GF-D8 (cell line): ENCODE measurements at regions not wholly inside any gene's neighbourhood (a gene's known extent, or its start where the extent isn't known, plus 50 kb on each side); places are given as distances from the start of the nearest gene placed in this dataset.

Source experiments
- DNase-seq: peaks from one replicate; lab custom pipeline; 2025; lab: John Stamatoyannopoulos, UW

DNA sequence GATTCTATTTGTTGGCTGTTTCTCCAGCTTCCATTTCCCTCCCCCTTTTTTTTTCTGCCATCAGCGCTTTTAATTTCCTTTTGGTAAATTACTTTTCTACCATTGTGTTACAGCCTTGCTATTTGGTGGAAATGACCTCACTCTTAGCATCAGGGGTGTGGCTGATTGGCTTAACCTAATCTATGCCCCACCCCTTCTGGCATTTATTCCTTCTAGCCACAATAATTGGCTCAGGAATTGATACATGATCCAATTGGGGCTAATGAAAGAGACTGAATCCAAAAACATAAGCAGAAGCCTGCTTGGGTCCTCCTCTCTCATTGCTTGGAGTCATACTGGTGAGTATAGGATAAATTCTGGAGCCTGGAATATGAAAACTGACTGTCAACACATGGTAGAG, 402.4 kb upstream of the LRRC4C start:
- no peak for DNase-seq

DNA sequence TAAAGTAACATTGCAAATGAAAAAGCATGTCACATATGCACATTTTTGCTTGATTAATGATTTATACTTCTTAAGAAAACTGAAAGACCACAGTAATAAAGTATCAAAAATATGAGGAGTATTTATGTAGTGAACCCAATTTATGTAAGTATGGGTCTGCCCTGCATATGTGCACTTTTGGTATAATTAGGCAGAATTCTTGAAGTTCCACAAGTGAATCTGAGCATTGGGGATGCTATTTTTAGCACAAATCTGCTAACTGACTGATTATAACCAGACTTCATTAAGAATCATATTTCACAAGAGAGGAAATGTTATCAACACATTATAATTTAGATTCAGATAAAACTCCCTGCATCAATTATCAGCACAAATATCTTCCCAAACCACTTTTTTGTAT, 407.1 kb upstream of the LRRC4C start:
- DNase-seq = no peak

DNA sequence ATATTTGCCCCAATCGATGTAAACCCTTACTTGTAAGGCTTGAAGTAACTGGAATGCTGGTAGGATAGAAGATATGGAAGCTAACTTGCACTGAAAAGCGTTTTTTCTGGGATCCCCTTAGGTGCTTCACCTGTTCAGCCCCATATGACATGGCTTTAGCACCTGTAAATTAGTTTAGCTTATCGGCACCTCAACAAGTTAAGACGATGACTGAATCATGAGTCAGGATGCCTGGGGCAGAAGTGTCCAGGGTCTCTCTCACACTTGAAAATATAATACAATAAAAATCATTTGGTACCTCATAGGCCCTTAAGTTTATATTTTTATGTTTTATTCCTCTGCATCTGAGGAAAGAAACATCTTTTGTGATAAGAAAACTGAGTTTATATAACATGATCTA, 409.2 kb upstream of the LRRC4C start:
- no peak for DNase-seq

DNA sequence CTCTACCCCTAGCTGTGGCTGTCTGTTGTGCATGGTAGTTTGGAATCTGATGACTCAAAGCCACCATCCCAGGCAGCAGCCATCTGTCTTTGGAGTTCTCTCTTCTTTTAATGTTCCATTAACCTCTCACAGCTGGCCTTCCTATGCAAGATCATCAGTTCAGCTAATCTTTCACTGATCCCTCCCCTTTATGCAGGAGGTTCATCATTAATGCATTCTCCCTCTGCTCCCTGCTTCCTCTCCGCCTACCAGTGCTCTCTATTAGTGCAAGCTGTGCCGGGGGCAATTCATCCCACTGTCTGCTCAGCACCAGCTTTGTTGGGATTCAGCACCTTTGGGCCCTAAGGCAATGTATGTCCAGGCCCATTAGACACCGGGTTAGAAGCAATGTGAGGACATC, 413.0 kb upstream of the LRRC4C start:
- DNase-seq = no peak

DNA sequence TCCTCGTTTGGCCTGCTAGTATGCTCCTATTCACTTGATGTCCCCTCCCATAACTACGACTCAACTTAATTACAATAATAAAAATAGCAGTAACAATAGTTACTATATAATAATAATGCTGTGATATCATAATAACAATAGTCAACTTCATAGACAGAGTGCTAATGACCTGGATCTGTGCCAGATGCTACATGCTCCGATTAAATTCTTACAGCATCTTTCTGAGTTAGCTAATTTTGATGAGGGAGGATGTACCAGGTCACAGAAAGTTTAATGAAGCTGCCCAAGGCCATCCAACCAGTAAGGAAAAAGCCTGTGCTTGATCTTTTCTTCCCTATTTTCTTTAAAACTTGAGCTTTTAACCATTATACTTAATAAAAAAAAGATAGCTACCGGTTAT, 413.4 kb upstream of the LRRC4C start:
- no peak for DNase-seq

DNA sequence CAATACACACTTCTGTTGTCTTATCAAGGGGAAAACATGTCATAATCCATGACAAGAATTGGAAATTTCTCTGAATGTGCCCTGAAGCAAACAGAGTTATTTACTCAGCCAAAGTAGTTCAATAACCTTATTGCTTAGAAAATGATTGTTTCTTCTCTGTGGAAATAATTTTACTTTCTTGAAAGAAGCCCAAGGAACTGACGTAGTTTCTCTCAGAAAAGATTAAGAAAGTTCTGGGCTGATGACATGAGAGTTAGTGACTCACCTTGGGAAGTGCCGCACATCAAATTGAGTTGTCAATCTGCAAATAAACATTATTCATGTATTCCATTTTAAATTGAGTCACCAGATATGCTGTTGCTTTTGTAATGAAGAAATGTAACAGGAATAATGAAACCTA, 418.6 kb upstream of the LRRC4C start:
- no peak for DNase-seq

DNA sequence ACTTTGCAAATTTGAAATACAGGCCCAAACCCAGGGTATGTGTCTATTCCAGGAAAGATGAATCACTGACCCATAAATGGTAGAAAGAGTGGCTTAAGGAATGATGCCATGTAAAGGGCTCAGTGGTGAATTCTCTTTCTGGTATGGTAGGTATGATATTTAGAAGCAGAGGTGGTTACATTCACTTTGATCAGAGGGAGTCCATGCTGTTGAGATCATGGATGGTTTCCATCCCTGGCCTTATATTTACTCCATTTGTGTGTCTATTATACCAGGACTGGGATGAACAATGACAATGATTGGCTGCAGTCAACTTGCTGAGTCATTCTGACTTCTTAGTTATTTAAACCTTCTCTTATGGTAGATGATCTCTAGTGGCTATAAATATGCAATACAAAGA, 419.8 kb upstream of the LRRC4C start:
- DNase-seq = no peak

DNA sequence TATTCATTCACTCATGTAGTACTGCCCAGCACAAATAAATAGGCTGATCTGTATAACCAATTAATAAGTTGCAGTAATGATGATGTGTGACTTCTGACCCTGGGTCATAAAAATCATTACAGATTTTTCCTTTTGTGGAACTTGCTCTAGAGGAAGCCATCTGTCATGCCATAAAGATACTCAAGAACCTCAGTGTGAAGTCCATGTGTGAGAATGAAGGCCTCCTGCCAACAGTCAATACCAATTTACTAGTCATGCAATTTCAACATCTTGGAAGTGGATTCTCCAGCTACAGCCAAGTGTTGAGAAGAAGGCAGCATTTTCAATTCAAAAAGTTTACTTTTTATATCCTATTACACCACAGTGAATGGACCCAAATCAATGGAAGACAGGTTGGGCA, 435.6 kb upstream of the LRRC4C start:
- no peak for DNase-seq

DNA sequence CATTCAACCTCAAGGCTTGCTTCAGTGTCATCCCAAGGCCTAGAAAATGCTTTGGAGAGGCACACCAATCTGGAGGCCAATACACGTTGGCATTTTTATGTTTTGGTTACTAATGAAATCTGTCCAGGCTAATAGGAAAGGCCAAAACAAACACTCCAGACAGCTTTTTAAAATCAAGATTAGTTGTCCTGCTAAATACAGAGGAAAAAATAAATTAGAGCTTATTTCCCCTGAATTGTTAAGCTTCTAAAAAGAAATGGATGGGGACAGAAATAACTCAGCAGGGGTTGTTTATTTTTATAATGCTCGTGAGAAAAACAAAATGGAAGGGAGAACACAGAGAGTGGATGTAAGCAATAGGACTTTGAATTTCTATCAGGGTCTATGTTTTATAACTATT, 438.5 kb upstream of the LRRC4C start:
- no peak for DNase-seq

DNA sequence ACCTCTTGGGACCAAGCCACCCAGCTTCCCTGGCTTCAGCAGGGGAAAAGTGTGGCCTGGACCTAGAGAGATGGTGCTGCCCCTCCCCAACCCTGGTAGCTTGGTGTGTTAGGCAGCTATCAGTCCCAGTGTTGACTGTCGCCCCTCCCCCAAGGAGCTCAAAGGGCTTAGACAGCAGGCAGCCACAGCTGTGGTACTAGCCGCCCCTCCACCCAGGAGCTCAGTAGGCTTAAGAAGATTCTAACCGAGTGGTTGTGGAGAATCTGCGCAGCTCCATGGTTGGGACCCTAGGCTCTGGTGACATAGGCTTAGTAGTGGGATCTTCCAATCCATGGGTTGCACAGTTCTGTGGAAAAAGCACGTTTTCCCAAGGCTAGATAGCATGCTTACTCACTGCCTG, 458.4 kb upstream of the LRRC4C start:
- DNase-seq = no peak

DNA sequence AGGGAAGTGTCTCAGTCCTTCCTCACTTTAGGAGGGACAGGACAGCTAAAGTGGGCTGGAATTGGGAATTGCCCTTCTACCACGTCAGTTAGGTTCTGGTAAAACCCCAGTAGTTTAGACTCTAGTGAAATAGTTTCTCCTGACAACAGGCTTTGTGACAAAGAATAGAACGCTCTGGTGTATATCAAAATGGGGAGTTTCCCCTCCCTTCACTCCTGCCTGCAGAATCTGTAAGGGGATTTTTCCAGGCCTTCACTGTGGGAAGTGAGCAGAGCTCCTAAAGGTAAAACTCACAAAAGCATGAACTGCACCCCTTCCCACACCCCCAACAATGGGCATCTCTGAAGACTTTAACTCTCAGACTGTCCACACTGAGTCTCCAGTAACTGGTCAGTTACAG, 460.9 kb upstream of the LRRC4C start:
- DNase-seq = no peak

DNA sequence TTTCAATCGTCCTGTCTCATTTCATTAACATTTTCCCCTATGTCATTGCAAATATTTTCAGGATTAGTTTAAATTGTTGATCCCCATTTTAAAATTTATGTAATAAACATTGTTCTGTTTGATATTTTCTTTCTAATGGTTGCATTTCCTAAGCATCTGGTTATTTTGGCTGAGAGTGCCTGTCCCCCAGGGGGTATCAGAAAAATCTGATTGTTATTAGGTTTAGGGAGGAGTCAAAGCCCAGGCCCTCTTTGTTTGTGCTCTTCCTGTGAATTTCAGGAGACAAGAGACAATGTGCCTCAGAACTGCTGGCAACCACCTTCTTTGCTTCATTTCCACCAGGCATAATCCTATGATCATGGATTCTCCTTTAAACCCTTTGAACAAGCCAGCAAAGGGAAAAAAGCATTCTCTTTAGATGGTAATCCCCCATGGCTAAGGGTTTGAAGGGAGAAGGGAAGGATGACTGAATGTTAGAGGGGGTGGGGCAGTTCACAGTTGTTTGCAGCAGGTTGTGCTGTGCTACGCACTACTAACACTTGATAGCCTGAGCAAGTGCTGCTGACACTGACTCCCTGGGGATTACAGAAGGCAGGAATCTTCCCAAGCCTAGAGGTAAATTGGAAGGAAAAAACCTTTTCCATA, 462.4 kb upstream of the LRRC4C start:
- DNase-seq = no peak

DNA sequence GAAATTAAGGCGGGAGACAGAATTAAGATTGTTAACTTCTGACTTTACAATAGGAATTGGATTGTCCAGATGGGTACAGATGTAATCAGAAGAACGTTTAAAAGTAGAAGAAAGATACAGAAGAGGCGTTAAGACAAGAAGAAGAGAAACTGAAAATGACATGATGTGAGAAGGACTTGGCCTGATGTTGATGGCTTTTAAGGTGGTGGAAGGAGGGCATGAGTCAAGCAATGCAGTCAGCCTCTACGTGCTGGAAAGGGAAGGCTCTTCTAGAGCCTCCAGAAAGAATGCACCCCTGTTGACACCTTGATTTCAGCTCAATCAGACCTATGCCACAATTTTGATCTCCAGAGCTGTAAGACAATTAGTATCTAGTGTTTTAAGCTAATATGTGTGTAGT, 466.9 kb upstream of the LRRC4C start:
- DNase-seq = no peak

DNA sequence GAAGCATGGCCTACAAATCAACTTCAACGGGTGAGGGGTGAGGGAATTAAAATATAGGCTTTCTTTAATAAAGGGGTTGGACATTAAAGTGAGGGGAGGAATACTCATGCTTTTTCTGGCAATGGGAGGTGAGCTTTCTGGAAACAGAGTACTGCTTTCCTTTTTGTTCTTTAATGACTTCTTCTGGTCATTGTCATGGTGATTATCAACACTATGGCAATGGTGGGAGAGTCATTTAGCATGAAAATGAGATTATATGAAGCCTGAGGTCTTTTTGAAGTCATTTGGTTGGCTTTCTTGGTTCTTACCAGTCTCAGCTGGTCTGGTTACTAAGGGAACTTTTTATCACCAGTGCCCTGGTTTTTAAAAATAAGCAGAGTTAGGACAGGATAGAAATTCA, 475.8 kb upstream of the LRRC4C start:
- no peak for DNase-seq

DNA sequence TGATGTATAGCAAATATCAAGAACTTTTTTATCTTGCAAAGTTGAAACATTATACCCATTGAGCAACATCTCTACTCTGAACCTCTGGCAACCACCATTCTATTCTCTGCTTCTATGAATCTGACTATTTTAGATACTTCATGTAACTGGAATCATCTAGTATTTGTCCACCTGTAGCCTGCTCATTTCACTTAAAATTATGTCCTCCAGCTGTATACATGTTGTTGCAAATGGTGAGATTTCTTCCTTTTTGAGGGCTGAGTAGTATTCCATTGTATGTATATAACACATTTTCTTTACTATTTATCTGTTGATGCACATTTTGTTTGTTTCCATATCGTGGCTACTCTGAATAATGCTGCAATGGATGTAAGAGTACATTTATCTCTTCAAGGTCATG, 476.3 kb upstream of the LRRC4C start:
- DNase-seq = no peak

DNA sequence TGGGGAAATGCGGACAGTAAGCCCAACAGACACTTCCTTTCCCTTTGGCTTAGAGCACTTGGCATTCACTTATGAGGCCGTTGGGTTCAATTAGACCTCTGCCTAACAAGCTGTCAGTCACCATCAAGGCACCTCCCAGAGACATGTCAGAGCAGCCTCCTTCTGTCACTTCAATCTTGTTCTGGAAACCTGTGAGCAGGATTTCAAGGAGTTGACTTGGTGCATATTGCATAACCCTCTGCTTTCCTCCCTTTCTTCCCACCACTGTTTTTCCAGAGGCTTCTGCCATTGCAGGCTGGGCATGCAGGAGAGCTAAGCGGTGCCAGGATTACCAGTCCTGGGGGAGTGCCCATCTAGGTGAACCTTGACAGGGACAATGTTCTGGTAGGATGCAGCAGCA, 484.2 kb upstream of the LRRC4C start:
- DNase-seq = no peak

DNA sequence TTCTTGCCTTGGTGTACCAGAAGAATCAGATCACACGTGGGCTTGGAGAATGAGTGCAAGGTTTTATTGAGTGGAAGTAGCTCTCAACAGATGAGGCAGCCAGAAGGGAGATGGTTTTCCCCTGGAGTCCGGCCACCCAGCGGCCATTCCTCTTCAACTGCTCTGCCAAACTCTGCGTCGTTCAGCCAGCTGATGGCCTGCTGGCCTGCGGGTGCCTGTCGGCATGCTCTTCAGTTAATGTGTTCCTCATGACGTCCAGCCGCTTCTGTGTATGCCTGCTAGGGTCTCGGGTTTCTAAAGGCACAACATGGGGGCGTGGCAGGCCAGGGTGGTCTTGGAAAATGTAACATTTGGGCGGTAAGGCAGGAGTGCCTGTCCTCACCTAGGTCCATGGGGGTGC, 487.9 kb upstream of the LRRC4C start:
- no peak for DNase-seq

DNA sequence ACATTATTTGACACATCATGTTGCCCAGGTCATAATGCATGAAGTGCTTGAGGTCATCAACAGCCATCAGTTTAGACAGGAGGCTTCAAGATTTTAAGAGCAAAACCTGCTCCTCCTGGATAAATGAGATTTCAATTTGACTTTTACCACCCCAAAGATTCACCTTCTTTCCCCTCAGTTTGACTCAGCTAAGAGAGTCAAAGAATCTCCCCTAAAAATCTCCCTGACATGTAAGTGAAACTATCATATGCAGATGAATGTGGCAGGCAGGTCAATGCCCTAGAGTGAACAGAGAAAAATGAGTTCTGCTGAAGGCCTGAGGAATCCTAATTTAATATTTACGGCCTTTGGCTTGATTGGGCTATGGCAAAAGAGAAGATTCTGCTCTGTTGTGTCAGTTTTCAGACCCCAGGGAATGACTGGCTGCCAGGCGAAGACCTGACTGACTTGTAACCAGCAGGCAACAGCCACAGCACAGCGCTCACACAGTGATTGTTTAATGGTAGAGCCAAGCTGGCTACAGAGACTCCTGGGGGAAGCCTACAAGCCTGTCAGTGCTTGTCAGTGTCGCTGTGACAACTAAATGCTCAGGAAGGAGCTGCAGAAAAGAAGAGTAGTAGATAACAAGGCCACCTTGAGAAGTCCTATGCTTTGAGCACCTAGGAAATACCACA, 491.2 kb upstream of the LRRC4C start:
- no peak for DNase-seq

DNA sequence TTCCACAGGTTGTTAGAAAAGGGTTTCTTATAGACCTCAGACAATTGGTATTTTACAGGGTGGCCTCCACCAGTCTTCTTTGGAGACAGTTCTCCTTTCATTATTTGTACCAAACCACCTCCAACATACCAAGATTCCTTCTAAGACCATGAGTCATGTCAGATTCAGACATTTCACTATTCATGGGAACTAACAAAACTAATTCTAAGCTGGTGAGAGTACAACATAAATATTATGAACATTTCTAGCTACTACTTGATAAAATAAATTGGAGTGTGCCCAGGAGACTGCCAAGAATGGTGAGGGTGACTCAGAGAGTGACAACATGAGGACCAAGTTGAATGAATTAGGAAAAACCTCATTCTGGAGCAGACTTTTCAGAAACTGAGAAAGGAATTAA, 494.6 kb upstream of the LRRC4C start:
- DNase-seq = no peak

DNA sequence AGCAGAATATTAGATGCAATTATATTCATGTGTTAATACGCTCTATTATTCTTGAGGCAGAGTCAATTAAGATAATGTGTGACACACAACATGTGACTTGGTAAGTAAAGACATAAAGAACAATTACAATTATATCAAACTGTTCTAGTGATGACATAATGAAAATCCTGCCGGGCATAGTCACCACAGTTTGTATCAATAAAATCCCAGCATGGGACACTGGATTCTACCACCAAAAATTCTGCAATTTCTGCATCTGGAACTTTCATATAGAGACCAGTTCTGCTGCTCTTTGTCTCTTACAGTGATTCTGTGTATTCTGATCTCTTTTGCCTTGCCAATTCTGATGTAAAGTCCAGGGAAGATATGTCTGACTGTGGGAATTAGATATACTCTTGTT, 495.6 kb upstream of the LRRC4C start:
- no peak for DNase-seq

DNA sequence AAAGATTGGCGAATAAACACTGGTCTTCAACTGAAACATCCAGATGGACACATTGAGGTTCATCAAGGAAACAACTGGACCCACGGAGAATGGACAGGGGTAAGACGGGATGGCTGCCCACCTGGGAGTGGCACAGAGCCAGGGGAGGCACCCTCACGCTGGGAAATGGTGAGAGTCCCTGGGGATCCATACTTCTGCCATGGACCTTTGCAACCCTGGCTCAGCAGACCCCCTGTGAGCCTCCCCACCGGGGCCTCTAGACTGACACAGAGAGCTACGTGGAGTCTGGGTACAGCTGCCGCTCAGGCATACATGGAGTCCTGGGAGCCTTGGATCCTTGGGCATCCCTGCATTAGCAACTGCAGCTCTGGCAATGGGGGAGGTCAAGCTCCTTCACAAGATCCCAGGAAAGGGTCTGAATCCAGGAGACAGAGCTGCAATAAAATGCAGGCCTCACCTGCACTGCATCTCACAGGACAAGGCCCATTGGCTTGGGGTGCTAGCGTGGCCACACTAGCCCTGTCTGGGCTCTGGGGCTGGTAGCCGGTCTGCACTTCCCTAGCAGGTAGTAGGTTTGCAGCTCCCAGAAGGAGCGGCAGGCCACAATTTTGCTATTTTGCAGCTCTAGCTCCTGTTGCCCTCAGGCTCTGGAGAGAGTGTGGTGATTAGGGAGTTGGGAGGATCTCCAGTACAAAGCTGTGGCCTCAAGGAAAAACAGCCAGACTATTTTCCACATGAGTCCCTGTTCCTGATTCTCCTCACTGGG, 496.4 kb upstream of the LRRC4C start:
- no peak for DNase-seq

DNA sequence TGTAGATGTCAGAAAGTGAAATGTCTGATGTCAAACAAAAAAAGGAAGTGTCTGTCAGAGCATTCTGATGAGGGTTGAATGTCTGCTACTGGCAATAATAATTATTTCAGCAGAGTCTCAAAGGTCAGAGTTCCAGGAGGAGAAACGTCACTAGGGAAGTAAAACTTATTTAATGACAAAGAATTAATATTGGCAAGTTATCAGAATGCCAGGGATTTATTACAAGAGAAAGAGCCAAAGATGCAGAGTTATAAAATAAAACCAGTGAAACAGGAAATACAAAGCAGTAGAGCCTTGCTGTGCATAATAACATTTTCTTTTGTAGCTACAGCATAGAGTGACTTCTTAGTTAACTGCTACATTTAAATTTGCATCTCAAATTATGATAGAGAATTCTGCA, 504.0 kb upstream of the LRRC4C start:
- no peak for DNase-seq

DNA sequence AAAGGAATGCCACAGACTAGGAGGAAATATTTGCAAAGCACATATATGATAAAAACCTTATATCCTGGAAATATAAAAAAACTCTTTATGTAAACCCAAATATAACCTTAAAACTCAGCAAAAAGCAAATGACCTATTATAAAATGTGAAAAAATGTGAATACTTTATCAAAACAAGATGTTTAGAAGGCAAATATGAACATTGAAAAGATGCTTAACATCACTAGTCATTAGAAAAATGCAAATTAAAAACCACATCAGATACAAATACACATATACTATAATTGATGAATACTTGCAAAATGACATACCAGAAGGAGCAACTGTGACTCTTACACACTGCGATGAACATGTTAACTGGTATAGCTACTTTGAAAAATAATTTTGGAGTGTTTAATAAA, 511.2 kb upstream of the LRRC4C start:
- no peak for DNase-seq

DNA sequence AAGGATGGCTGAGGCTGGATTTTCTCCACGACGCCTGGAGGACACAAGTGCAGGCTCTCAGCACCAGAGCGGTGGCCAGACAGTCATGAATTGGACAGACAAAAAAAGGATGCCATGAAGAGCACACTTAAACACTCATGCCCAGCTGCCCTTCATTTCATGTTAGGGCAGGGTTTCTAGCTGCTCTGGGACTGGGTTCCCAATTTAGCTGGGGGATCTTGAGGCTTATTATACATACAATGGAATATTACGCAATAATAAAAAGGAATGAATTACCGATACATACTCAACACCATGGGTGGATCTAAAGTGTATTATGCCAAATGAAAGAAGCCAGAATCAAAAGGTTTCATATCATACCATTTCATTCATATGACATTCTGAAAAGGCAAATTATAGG, 512.1 kb upstream of the LRRC4C start:
- no peak for DNase-seq
